ENCODE measurements at regions not wholly inside any gene's neighbourhood (a gene's known extent, or its start where the extent isn't known, plus 50 kb on each side); places are given as distances from the start of the nearest gene placed in this dataset.

- Histone ChIP-seq H3K9me3 (ENCODE audit: low read depth) (no peaks in the 10 kb centered on the region), H3K36me3 (no peaks in the 10 kb centered on the region), H4K20me1 (ENCODE audit: low read depth) (no peaks in the 10 kb centered on the region), H3F3A (ENCODE audit: low read depth) (no peaks in the 10 kb centered on the region), H3K4me3 (no peak overlapping the region), H2AFZ (replicated peaks) (no peak overlapping the region), H3K79me2 (ENCODE audit: low read depth) (no peaks in the 10 kb centered on the region), H3K9ac (no peak overlapping the region), H3K27ac (no peak overlapping the region), H3K4me1 (no peaks in the 10 kb centered on the region), H3K4me2 (no peak overlapping the region), H3K27me3 (no peaks in the 10 kb centered on the region)
- no peak for DNase-seq (ENCODE audit: low spot score)
- Mint-ChIP-seq H3K4me1 (peaks cover 6% of the 10 kb centered on the region), H3K36me3 (no peaks in the 10 kb centered on the region), H3K27ac (no peak overlapping the region), H3K27me3 (ENCODE audit: insufficient read depth, low read depth) (peaks cover 17% of the 10 kb centered on the region), H3K9me3 (no peaks in the 10 kb centered on the region), H3K4me3 (no peak overlapping the region)
- TF ChIP-seq EZH2phosphoT487 (IDR thresholded peaks at IDR 0.05) (no peak), CTCF (IDR thresholded peaks at IDR 0.05) (no peak), EZH2 (IDR thresholded peaks at IDR 0.05) (no peak)
These were observed 59.9 kb upstream of the GRIN2A start for GRCh38 chr16:10242097-10242496.

- no peaks in the 10 kb centered on the region for H3K9me3 Mint-ChIP-seq
- no peak overlapping the region for H2AFZ ChIP-seq (replicated peaks)
These were observed 60.7 kb upstream of the GRIN2A start for GRCh38 chr16:10242916-10243315.

GRCh38 chr16:10245002-10245401 lies 62.8 kb upstream of the GRIN2A start:
- H3K27ac ChIP-seq: no peak overlapping the region
- no peaks in the 10 kb centered on the region for H3K4me1 ChIP-seq
- H4K20me1 ChIP-seq (ENCODE audit: low read depth): no peaks in the 10 kb centered on the region
- DNase-seq (ENCODE audit: low spot score): no peak
- TF ChIP-seq EZH2phosphoT487 (IDR thresholded peaks at IDR 0.05) (no peak), CTCF (IDR thresholded peaks at IDR 0.05) (no peak), EZH2 (IDR thresholded peaks at IDR 0.05) (no peak)
- no peaks in the 10 kb centered on the region for H3K79me2 ChIP-seq (ENCODE audit: low read depth)
- H3K4me1 Mint-ChIP-seq: peaks cover 2% of the 10 kb centered on the region
- H3K27ac Mint-ChIP-seq: no peak overlapping the region
- no peak overlapping the region for H3K4me3 Mint-ChIP-seq
- H3K27me3 Mint-ChIP-seq (ENCODE audit: insufficient read depth, low read depth): peaks cover 4% of the 10 kb centered on the region
- no peak overlapping the region for H3K9ac ChIP-seq
- H3K36me3 Mint-ChIP-seq: no peaks in the 10 kb centered on the region
- no peaks in the 10 kb centered on the region for H3K9me3 Mint-ChIP-seq
- H3K4me3 ChIP-seq: no peak overlapping the region
- H3K36me3 ChIP-seq: no peaks in the 10 kb centered on the region
- no peaks in the 10 kb centered on the region for H3K27me3 ChIP-seq
- no peaks in the 10 kb centered on the region for H3F3A ChIP-seq (ENCODE audit: low read depth)
- H2AFZ ChIP-seq (replicated peaks): no peak overlapping the region
- no peaks in the 10 kb centered on the region for H3K9me3 ChIP-seq (ENCODE audit: low read depth)
- no peak overlapping the region for H3K4me2 ChIP-seq

More at GRCh38 chr16:10242916-10243315, 60.7 kb upstream of the GRIN2A start:
- H4K20me1 ChIP-seq (ENCODE audit: low read depth): no peaks in the 10 kb centered on the region
- Mint-ChIP-seq H3K4me1 (peaks cover 6% of the 10 kb centered on the region), H3K27ac (no peak overlapping the region), H3K36me3 (no peaks in the 10 kb centered on the region), H3K27me3 (ENCODE audit: insufficient read depth, low read depth) (peaks cover 16% of the 10 kb centered on the region), H3K4me3 (no peak overlapping the region)
- no peak for TF ChIP-seq CTCF (IDR thresholded peaks at IDR 0.05)
- H3K9ac ChIP-seq: no peak overlapping the region
- DNase-seq (ENCODE audit: low spot score): no peak
- H3F3A ChIP-seq (ENCODE audit: low read depth): no peaks in the 10 kb centered on the region
- no peak overlapping the region for H3K4me3 ChIP-seq
- H3K4me2 ChIP-seq: no peak overlapping the region
- no peaks in the 10 kb centered on the region for H3K27me3 ChIP-seq
- no peaks in the 10 kb centered on the region for H3K4me1 ChIP-seq
- no peaks in the 10 kb centered on the region for H3K79me2 ChIP-seq (ENCODE audit: low read depth)
- H3K27ac ChIP-seq: no peak overlapping the region
- no peaks in the 10 kb centered on the region for H3K36me3 ChIP-seq
- no peaks in the 10 kb centered on the region for H3K9me3 ChIP-seq (ENCODE audit: low read depth)

Measured in neural progenitor cell (in vitro differentiated cells).